IMR-90 (cell line): ENCODE measurements at regions not wholly inside any gene's neighbourhood (a gene's known extent, or its start where the extent isn't known, plus 50 kb on each side); places are given as distances from the start of the nearest gene placed in this dataset.

Experiments used
- ATAC-seq: fragments of 200-7000 bp; cut with Tn5 transposase; 2 replicates; pipeline ENCODE4 v1.9.1; 2020; ENCODE audit warnings: low read depth, mild to moderate bottlenecking, moderate library complexity
- BruUV-seq: library from RNA; stranded (reverse); fragments of 400-500 nt; replicated peaks from 2 replicates; lab custom pipeline; 2021; lab: Mats Ljungman, UMichigan
- CTCF ChIA-PET: fragments of 300-600 bp; formaldehyde crosslinking; extraction: SDS; loops from one replicate; lab custom pipeline; 2021; ENCODE audit warnings: antibody characterized with exemption; lab: Yijun Ruan, JAX
- POLR2A ChIA-PET: fragments of 300-600 bp; sonication (Branson Sonifier 250); formaldehyde crosslinking; loops from one replicate; lab custom pipeline; 2022; ENCODE audit warnings: antibody characterized with exemption; ENCODE audit not compliant: unreplicated experiment; lab: Charles Lee
- DNase-seq: peaks from one replicate; pipeline ENCODE4 v3.0.0; 2013
- H2AFZ ChIP-seq: replicated peaks from 2 replicates; pipeline ENCODE3; 2013; ENCODE audit warnings: low read length, mild to moderate bottlenecking; ENCODE audit not compliant: poor library complexity
- H2AK5ac ChIP-seq: 2 replicates; pipeline ENCODE4 v1.6.1; 2013; ENCODE audit warnings: low read depth, low read length, inconsistent platforms
- H2AK9ac ChIP-seq: replicated peaks from 2 replicates; pipeline ENCODE3; 2013; ENCODE audit warnings: mild to moderate bottlenecking, low read depth, low read length, moderate library complexity; ENCODE audit not compliant: poor library complexity
- H2BK120ac ChIP-seq: 2 replicates; pipeline ENCODE4 v1.6.1; 2013; ENCODE audit warnings: low read depth, low read length, inconsistent platforms
- H2BK15ac ChIP-seq: 3 replicates; pipeline ENCODE4 v1.6.1; 2013; ENCODE audit warnings: low read depth, low read length, inconsistent platforms
- H2BK20ac ChIP-seq: 2 replicates; pipeline ENCODE4 v1.6.1; 2013; ENCODE audit warnings: low read depth, mild to moderate bottlenecking, inconsistent platforms, low read length, moderate library complexity
- H2BK5ac ChIP-seq: 2 replicates; pipeline ENCODE4 v1.6.1; 2013; ENCODE audit warnings: mild to moderate bottlenecking, low read depth, low read length, inconsistent platforms; ENCODE audit not compliant: poor library complexity, severe bottlenecking
- H3K14ac ChIP-seq: replicated peaks from 2 replicates; pipeline ENCODE4 v1.6.1; 2013; ENCODE audit warnings: low read depth, low read length, inconsistent platforms
- H3K18ac ChIP-seq: 2 replicates; pipeline ENCODE4 v1.6.1; 2013; ENCODE audit warnings: low read depth, low read length, control low read depth
- H3K23ac ChIP-seq: 2 replicates; pipeline ENCODE4 v1.6.1; 2013; ENCODE audit warnings: low read depth, low read length, inconsistent platforms
- H3K27ac ChIP-seq: 2 replicates; pipeline ENCODE4 v1.5.1; 2013; ENCODE audit warnings: mild to moderate bottlenecking, control low read depth, low read length; ENCODE audit not compliant: insufficient read depth
- H3K27me3 ChIP-seq: 2 replicates; pipeline ENCODE4 v1.6.1; 2013; ENCODE audit warnings: low read length; ENCODE audit not compliant: control insufficient read depth, insufficient read depth
- H3K36me3 ChIP-seq: 2 replicates; pipeline ENCODE4 v1.6.1; 2013; ENCODE audit warnings: low read length, mixed read lengths; ENCODE audit not compliant: control insufficient read depth, insufficient read depth
- H3K4ac ChIP-seq: 2 replicates; pipeline ENCODE4 v1.6.1; 2013; ENCODE audit warnings: low read depth, low read length, inconsistent platforms
- H3K4me1 ChIP-seq: 2 replicates; pipeline ENCODE4 v1.6.1; 2013; ENCODE audit warnings: low read length, mixed read lengths; ENCODE audit not compliant: control insufficient read depth, insufficient read depth
- H3K4me2 ChIP-seq: 2 replicates; pipeline ENCODE4 v1.6.1; 2013; ENCODE audit warnings: low read depth, mild to moderate bottlenecking, control low read depth, low read length, moderate library complexity
- H3K4me3 ChIP-seq: 2 replicates; pipeline ENCODE4 v1.5.1; 2013; ENCODE audit warnings: low read depth, mild to moderate bottlenecking, control low read depth, low read length, moderate library complexity; ENCODE audit not compliant: insufficient read depth
- H3K56ac ChIP-seq: 2 replicates; pipeline ENCODE4 v1.6.1; 2013; ENCODE audit warnings: low read length, inconsistent platforms; ENCODE audit not compliant: insufficient read depth; ENCODE audit errors: extremely low read depth
- H3K79me1 ChIP-seq, 2 experiments: 2 replicates each; pipeline ENCODE4 v1.6.1; 2013; ENCODE audit warnings: low read length in 2 of 2, inconsistent platforms in 1 of 2, low read depth in 1 of 2
- H3K9ac ChIP-seq: 2 replicates; pipeline ENCODE4 v1.6.1; 2013; ENCODE audit warnings: low read depth, low read length, control low read depth
- H3K9me1 ChIP-seq: 2 replicates; pipeline ENCODE4 v1.6.1; 2013; ENCODE audit warnings: low read length, inconsistent platforms; ENCODE audit not compliant: insufficient read depth
- H3K9me3 ChIP-seq: 2 replicates; pipeline ENCODE4 v1.6.1; 2013; ENCODE audit warnings: low read length; ENCODE audit not compliant: control insufficient read depth, insufficient read depth
- H4K20me1 ChIP-seq: 2 replicates; pipeline ENCODE4 v1.6.1; 2013; ENCODE audit warnings: low read length, inconsistent platforms; ENCODE audit not compliant: insufficient read depth
- H4K5ac ChIP-seq: 2 replicates; pipeline ENCODE4 v1.6.1; 2013; ENCODE audit warnings: mild to moderate bottlenecking, low read depth, low read length, control low read depth
- H4K8ac ChIP-seq, 2 experiments: 2 replicates each; pipeline ENCODE4 v1.6.1; 2013; ENCODE audit warnings: low read depth in 2 of 2, low read length in 2 of 2, control low read depth in 1 of 2, inconsistent platforms in 1 of 2
- H4K91ac ChIP-seq: 2 replicates; pipeline ENCODE4 v1.6.1; 2013; ENCODE audit warnings: low read depth, low read length, inconsistent platforms; ENCODE audit not compliant: insufficient read depth
- BHLHE40 ChIP-seq: fragments of 150-350 bp; IDR thresholded peaks from 2 replicates; pipeline ENCODE4 v1.6.1; 2016; ENCODE audit warnings: mild to moderate bottlenecking, low read depth, low read length
- CHD1 ChIP-seq: IDR thresholded peaks from 2 replicates; pipeline ENCODE4 v1.6.1; 2012; ENCODE audit warnings: low read depth, low read length, improper control_type of control experiment
- MAFK ChIP-seq: IDR thresholded peaks from 2 replicates; pipeline ENCODE4 v1.6.1; 2012; ENCODE audit warnings: low read depth, low read length, improper control_type of control experiment
- MXI1 ChIP-seq: IDR thresholded peaks from 2 replicates; pipeline ENCODE4 v1.6.1; 2012; ENCODE audit warnings: low read depth, mild to moderate bottlenecking, low read length, moderate library complexity, borderline replicate concordance
- RCOR1 ChIP-seq: IDR thresholded peaks from 2 replicates; pipeline ENCODE4 v1.6.1; 2012; ENCODE audit warnings: mild to moderate bottlenecking, low read length, improper control_type of control experiment; ENCODE audit not compliant: insufficient replicate concordance
- RFX5 ChIP-seq: IDR thresholded peaks from 2 replicates; pipeline ENCODE4 v1.8.0; 2012; ENCODE audit warnings: low read depth, mild to moderate bottlenecking, low read length, moderate library complexity
- SMC3 ChIP-seq: fragments of 150-350 bp; IDR thresholded peaks from 2 replicates; pipeline ENCODE4 v1.6.1; 2016; ENCODE audit warnings: low read depth, mild to moderate bottlenecking, antibody characterized with exemption, low read length, moderate library complexity
- WGBS, 2 experiments: methylation state at CpG; one replicate each; pipeline versions ENCODE4 v1.1.5 to v1.1.7; 2013; ENCODE audit warnings: missing lambda C conversion rate in 2 of 2; ENCODE audit not compliant: insufficient read length in 1 of 2; ENCODE audit errors: extremely low coverage in 2 of 2; 5-methylcytosine and 5-hydroxymethylcytosine counted together
- dilution Hi-C: fragments of 300-500 bp; cut with HindIII; formaldehyde crosslinking; loops from one replicate; pipeline ENCODE4 v1.14.3; 2018; ENCODE audit warnings: low sequenced_read_pairs; ENCODE audit not compliant: unreplicated experiment
- in situ Hi-C: fragments of 300-500 bp; cut with MboI; formaldehyde crosslinking; loops from 3 replicates; pipeline ENCODE4 v1.14.3; 2019; ENCODE audit warnings: low sequenced_read_pairs, inconsistent platforms, mixed read lengths
- intact Hi-C: fragments of 100-400 bp; cut with micrococcal nuclease; formaldehyde crosslinking; loops from 2 replicates; pipeline ENCODE4 v1.10.0; 2022
- TF ChIP-seq, protein P1 (sequence below): fragments of 150-350 bp; IDR thresholded peaks from 2 replicates; pipeline ENCODE4 v1.6.1; 2016; ENCODE audit warnings: low read depth, mild to moderate bottlenecking, low read length, moderate library complexity, borderline replicate concordance

DNA sequence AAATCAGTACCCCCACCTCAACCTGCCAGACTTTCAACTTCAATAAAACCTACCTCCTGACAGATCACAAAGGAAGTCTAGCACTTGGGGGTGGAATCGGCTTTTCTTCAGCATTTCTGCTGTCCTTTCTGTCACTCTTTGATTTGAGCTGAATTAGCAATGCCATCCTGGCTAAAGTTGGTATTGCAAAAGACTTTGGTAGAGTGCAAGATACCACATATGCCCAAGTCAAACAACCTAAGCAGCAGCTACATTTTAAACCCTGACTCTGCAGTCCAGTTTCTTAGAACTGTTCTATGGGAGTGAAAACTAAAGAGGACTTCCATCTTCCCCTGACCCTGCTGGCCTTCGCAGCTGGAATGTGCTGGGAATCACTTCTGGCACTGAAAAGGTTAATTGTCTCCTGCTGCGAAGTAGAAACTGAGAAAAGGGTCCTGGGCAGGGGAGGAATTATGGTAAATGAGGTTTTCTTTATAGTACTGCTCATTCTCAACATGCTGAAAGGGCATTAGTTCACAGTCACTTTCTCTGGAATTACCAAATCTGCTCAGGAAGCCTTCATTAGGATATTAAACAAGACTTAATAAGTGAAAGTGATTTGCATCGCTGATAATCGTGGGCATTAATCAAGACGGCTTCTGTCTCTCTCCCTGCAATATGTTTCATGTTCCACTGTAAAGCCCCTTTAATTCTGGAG, 126.2 kb upstream of the SMYD2 start:
- Histone ChIP-seq H3K56ac (no peak overlapping the region), H2AFZ (no peak overlapping the region), H4K8ac (no peak overlapping the region), H3K4me1 (no peaks in the 10 kb centered on the region), H4K5ac (no peak overlapping the region), H3K36me3 (no peaks in the 10 kb centered on the region), H2BK20ac (no peak overlapping the region), H3K4ac (no peak overlapping the region), H3K79me1 (no peaks in the 10 kb centered on the region), H3K4me2 (no peak overlapping the region), H2AK5ac (no peak overlapping the region), H2BK15ac (no peak overlapping the region), H3K4me3 (no peak overlapping the region), H3K18ac (no peak overlapping the region), H3K27ac (no peak overlapping the region), H3K9me3 (no peaks in the 10 kb centered on the region), H3K9me1 (no peaks in the 10 kb centered on the region), H3K27me3 (peaks cover 3% of the 10 kb centered on the region), H3K9ac (no peak overlapping the region), H3K23ac (no peak overlapping the region), H3K14ac (no peak overlapping the region), H2BK5ac (no peak overlapping the region), H4K20me1 (no peaks in the 10 kb centered on the region), H2AK9ac (no peak overlapping the region), H2BK120ac (no peak overlapping the region), H4K91ac (no peak overlapping the region)
- ChIA-PET POLR2A (no interaction called here), CTCF (no interaction called here)
- WGBS, 2 experiments = no CpG with 5 or more reads among the region's 6 CpGs
- in situ Hi-C loops (no loop called here), dilution Hi-C loops (no loop called here), intact Hi-C loops (no loop called here)
- ATAC-seq (no peak), DNase-seq (no peak)
- TF ChIP-seq CHD1 = no peak
- TF ChIP-seq RCOR1 = no peak
- TF ChIP-seq, protein P1, sequence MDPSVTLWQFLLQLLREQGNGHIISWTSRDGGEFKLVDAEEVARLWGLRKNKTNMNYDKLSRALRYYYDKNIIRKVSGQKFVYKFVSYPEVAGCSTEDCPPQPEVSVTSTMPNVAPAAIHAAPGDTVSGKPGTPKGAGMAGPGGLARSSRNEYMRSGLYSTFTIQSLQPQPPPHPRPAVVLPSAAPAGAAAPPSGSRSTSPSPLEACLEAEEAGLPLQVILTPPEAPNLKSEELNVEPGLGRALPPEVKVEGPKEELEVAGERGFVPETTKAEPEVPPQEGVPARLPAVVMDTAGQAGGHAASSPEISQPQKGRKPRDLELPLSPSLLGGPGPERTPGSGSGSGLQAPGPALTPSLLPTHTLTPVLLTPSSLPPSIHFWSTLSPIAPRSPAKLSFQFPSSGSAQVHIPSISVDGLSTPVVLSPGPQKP = no peak
- TF ChIP-seq MXI1 = no peak
- TF ChIP-seq MAFK = no peak
- TF ChIP-seq RFX5 = no peak
- TF ChIP-seq BHLHE40 = no peak
- TF ChIP-seq SMC3 = no peak
- BruUV-seq = no TSS peak
